ENCODE measurements at regions not wholly inside any gene's neighbourhood (a gene's known extent, or its start where the extent isn't known, plus 50 kb on each side); places are given as distances from the start of the nearest gene placed in this dataset.

DNA sequence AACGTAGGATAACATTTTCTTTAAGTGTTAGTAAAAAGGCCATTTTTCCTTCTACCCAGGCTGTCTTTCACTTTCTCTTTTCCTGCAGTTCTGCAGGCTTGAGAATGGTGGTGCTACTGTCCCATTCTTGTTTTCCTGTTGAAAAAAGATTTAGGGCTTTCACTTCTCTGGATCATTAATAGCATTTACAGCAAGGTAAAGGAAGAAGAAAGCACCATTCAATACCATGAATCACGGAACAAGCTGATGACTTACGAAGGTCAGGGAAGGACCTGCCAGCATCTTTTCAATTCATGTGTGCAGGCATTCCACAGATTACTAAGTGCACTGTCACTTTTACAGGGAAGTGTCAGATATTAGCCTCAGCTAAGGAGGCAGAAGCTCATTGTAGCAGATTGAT is 292.8 kb downstream of the YTHDC2 start:
- no TSS peak for BruUV-seq (replicated peaks)
- no peak overlapping the region for H3K4me3 Mint-ChIP-seq (ENCODE audit: unreplicated experiment)
- no peak overlapping the region for H3K27ac Mint-ChIP-seq (ENCODE audit: low read depth, unreplicated experiment)
- H3K9me3 Mint-ChIP-seq (ENCODE audit: unreplicated experiment), result no peaks in the 10 kb centered on the region
- peak; percentile 25 for DNase-seq (ENCODE audit: unreplicated experiment)
- TF ChIP-seq, protein P1, sequence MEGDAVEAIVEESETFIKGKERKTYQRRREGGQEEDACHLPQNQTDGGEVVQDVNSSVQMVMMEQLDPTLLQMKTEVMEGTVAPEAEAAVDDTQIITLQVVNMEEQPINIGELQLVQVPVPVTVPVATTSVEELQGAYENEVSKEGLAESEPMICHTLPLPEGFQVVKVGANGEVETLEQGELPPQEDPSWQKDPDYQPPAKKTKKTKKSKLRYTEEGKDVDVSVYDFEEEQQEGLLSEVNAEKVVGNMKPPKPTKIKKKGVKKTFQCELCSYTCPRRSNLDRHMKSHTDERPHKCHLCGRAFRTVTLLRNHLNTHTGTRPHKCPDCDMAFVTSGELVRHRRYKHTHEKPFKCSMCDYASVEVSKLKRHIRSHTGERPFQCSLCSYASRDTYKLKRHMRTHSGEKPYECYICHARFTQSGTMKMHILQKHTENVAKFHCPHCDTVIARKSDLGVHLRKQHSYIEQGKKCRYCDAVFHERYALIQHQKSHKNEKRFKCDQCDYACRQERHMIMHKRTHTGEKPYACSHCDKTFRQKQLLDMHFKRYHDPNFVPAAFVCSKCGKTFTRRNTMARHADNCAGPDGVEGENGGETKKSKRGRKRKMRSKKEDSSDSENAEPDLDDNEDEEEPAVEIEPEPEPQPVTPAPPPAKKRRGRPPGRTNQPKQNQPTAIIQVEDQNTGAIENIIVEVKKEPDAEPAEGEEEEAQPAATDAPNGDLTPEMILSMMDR (IDR thresholded peaks at IDR 0.05; ENCODE audit: unreplicated experiment), result peak; percentile 13
- ChIA-PET POLR2A (no interaction called here), CTCF (interaction anchor here (0.6 to 1.2 kb wide), 4 partner anchors 46 to 656 kb away, joined by 3 to 5 read pairs (median 4); no protein-coding TSS in a partner anchor)
- H3K27me3 Mint-ChIP-seq (ENCODE audit: insufficient read depth, unreplicated experiment), result peaks cover 34% of the 10 kb centered on the region
- H3K4me1 Mint-ChIP-seq (ENCODE audit: insufficient read depth, unreplicated experiment), result peaks cover 9% of the 10 kb centered on the region
- intact Hi-C loops (cut with micrococcal nuclease), result loop anchor here (2.0 kb wide), 1 partner anchor 645 kb away; no protein-coding TSS in a partner anchor
- H3K36me3 Mint-ChIP-seq (ENCODE audit: insufficient read depth, unreplicated experiment), result no peaks in the 10 kb centered on the region

DNA sequence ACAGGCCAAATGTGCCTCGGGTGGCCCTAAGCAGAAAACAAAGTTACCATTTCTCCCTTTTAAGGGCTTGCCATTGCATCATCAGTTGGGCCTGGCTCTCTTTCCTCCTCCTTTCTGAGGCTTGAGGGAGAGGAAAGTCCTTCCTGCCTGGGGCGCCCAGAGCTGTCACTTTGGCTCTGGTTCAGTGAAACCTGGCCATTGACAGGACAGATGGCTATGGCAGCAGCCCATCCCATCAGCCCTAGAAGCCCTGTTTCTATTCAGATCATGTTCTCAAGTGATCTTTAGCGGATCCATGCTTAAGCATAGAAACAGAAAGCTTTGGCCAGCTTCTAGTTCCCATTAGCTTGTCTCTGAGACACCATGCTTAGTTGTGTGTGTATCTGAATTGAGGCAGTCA is 293.4 kb downstream of the YTHDC2 start:
- Mint-ChIP-seq H3K27me3 (ENCODE audit: insufficient read depth, unreplicated experiment) (peaks cover 41% of the 10 kb centered on the region), H3K4me3 (ENCODE audit: unreplicated experiment) (no peak overlapping the region), H3K4me1 (ENCODE audit: insufficient read depth, unreplicated experiment) (peaks cover 9% of the 10 kb centered on the region), H3K27ac (ENCODE audit: low read depth, unreplicated experiment) (no peak overlapping the region), H3K36me3 (ENCODE audit: insufficient read depth, unreplicated experiment) (no peaks in the 10 kb centered on the region), H3K9me3 (ENCODE audit: unreplicated experiment) (no peaks in the 10 kb centered on the region)
- TF ChIP-seq, protein P1 (IDR thresholded peaks at IDR 0.05; ENCODE audit: unreplicated experiment), result no peak
- ChIA-PET CTCF (interaction anchor here (0.5 to 1.5 kb wide), 6 partner anchors 8 to 644 kb away, joined by 3 to 5 read pairs (median 3); no protein-coding TSS in a partner anchor), POLR2A (interaction anchor here (0.6 kb wide), 1 partner anchor 15 kb away, joined by 3 read pairs; no protein-coding TSS in a partner anchor)
- no TSS peak for BruUV-seq (replicated peaks)
- intact Hi-C loops (cut with micrococcal nuclease), result loop anchor here (2.0 kb wide), 1 partner anchor 644 kb away; no protein-coding TSS in a partner anchor
- DNase-seq (ENCODE audit: unreplicated experiment), result peak; percentile 8

DNA sequence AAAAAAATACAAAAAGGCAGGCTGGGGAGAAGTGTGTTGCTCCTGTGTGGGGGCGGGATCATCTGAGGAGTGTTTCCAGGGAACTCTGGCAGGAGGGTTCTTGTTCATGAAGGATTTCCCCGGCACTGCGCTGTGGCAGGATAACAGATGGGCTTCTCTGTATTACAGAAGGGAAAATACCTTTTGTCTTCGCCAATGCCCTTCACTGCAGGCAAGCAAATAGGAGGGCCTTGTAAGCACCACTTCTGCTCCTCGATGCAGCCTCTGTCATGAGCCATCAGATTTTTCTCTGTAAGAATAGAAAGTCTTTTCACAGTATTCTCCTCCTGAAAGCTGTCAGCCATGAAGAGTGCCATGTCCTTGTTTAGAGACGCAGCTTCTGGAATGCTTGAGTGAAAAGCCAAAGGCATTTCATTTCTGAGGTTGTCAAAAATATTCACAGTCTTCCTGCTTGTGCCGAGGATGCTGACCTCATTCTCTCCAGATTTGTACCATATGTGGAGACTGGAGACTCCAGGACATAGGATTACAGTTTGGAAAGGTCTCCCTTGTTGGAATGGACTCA is 294.0 kb downstream of the YTHDC2 start:
- no peaks in the 10 kb centered on the region for H3K36me3 Mint-ChIP-seq (ENCODE audit: insufficient read depth, unreplicated experiment)
- peaks cover 9% of the 10 kb centered on the region for H3K4me1 Mint-ChIP-seq (ENCODE audit: insufficient read depth, unreplicated experiment)

DNA sequence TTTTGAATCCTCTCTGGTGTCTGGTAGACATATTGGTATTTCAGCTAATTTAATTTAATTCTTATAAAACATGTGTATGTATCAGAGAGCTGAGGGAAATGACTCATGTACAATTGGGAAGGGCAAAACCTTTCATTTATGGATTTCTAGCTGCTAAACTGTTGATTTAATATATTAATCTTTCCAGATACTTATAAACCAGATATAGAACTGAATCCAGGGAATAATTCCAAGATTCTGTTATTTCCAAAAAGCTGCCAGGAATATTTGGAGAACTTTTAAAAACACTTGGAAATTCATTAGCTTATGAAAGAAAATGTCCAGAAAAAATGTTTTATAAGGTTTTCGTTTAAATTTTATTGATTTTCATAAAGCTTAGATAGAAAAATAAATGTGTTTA is 295.5 kb downstream of the YTHDC2 start:
- H3K27me3 Mint-ChIP-seq (ENCODE audit: insufficient read depth, unreplicated experiment), result peaks cover 48% of the 10 kb centered on the region
- no peaks in the 10 kb centered on the region for H3K9me3 Mint-ChIP-seq (ENCODE audit: unreplicated experiment)
- intact Hi-C loops (cut with micrococcal nuclease), result no loop called here
- H3K27ac Mint-ChIP-seq (ENCODE audit: low read depth, unreplicated experiment), result no peak overlapping the region
- no TSS peak for BruUV-seq (replicated peaks)
- ChIA-PET CTCF (interaction anchor here (1.7 kb wide), 1 partner anchor 14 kb away, joined by 5 read pairs; no protein-coding TSS in a partner anchor), POLR2A (no interaction called here)
- peaks cover 9% of the 10 kb centered on the region for H3K4me1 Mint-ChIP-seq (ENCODE audit: insufficient read depth, unreplicated experiment)
- TF ChIP-seq, protein P1 (IDR thresholded peaks at IDR 0.05; ENCODE audit: unreplicated experiment), result no peak
- H3K4me3 Mint-ChIP-seq (ENCODE audit: unreplicated experiment), result no peak overlapping the region
- no peak for DNase-seq (ENCODE audit: unreplicated experiment)
- no peaks in the 10 kb centered on the region for H3K36me3 Mint-ChIP-seq (ENCODE audit: insufficient read depth, unreplicated experiment)

More for the DNA sequence above, 294.0 kb downstream of the YTHDC2 start:
- Mint-ChIP-seq H3K9me3 (ENCODE audit: unreplicated experiment) (no peaks in the 10 kb centered on the region), H3K4me3 (ENCODE audit: unreplicated experiment) (no peak overlapping the region), H3K27me3 (ENCODE audit: insufficient read depth, unreplicated experiment) (peaks cover 47% of the 10 kb centered on the region), H3K27ac (ENCODE audit: low read depth, unreplicated experiment) (no peak overlapping the region)
- TF ChIP-seq, protein P1 (IDR thresholded peaks at IDR 0.05; ENCODE audit: unreplicated experiment), result no peak
- POLR2A ChIA-PET, result interaction anchor here (0.5 to 0.6 kb wide), 2 partner anchors 16 to 98 kb away, joined by 3 read pairs; no protein-coding TSS in a partner anchor
- BruUV-seq (replicated peaks), result no TSS peak
- no peak for DNase-seq (ENCODE audit: unreplicated experiment)
- CTCF ChIA-PET, result interaction anchor here (0.5 to 1.5 kb wide), 5 partner anchors 9 to 643 kb away, joined by 3 to 5 read pairs (median 3); no protein-coding TSS in a partner anchor
- intact Hi-C loops (cut with micrococcal nuclease), result loop anchor here (2.0 kb wide), 1 partner anchor 643 kb away; no protein-coding TSS in a partner anchor
